ENCODE measurements at regions not wholly inside any gene's neighbourhood (a gene's known extent, or its start where the extent isn't known, plus 50 kb on each side); places are given as distances from the start of the nearest gene placed in this dataset.

DNA sequence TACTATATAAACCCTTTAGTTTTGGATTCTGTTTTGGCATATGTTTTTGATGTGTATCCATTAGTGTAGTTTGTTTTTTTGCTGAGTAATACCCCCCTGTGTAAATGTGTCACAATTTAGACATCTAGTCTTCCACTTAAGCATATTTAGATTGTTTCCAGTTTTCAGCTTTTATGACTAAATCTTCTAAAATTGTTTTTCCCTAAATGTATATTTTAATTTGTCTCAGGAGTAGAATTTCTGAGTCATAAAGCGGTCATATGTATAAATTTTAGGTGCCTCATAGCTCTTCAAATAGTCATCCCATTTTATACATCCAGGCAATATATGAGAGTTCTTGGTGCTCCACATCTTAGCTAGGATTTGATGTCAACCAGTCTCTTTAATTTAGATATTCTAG lies 1348.0 kb downstream of the MRPL39 start:
- DNase-seq (ENCODE audit: low spot score, unreplicated experiment) = no peak
- Mint-ChIP-seq H3K9me3 (ENCODE audit: low read depth) (peaks cover 28% of the 10 kb centered on the region), H3K36me3 (ENCODE audit: insufficient read depth) (no peaks in the 10 kb centered on the region), H3K4me1 (ENCODE audit: low read depth) (no peaks in the 10 kb centered on the region), H3K4me3 (ENCODE audit: low read depth) (no peak overlapping the region), H3K27me3 (no peaks in the 10 kb centered on the region), H3K27ac (no peak overlapping the region)
- TF ChIP-seq, protein P1, sequence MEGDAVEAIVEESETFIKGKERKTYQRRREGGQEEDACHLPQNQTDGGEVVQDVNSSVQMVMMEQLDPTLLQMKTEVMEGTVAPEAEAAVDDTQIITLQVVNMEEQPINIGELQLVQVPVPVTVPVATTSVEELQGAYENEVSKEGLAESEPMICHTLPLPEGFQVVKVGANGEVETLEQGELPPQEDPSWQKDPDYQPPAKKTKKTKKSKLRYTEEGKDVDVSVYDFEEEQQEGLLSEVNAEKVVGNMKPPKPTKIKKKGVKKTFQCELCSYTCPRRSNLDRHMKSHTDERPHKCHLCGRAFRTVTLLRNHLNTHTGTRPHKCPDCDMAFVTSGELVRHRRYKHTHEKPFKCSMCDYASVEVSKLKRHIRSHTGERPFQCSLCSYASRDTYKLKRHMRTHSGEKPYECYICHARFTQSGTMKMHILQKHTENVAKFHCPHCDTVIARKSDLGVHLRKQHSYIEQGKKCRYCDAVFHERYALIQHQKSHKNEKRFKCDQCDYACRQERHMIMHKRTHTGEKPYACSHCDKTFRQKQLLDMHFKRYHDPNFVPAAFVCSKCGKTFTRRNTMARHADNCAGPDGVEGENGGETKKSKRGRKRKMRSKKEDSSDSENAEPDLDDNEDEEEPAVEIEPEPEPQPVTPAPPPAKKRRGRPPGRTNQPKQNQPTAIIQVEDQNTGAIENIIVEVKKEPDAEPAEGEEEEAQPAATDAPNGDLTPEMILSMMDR (IDR thresholded peaks at IDR 0.05; ENCODE audit: unreplicated experiment) = no peak

DNA sequence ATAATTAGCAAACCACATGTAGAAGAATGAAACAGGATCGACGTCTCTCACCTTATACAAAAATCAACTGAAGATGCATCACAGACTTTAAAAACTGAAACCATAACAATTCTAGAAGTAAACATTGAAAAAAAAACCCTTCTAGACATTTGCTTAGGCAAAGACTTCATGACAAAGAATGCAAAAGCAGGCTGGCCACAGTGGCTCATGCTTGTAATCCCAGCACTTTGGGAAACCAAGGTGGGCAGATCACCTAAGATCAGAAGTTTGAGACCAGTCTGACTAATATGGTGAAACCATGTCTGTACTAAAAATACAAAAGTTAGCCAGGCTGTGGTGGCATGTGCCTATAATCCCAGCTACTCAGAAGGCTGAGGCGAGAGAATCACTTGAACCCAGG lies 1351.7 kb downstream of the MRPL39 start:
- DNase-seq (ENCODE audit: low spot score, unreplicated experiment) = no peak

DNA sequence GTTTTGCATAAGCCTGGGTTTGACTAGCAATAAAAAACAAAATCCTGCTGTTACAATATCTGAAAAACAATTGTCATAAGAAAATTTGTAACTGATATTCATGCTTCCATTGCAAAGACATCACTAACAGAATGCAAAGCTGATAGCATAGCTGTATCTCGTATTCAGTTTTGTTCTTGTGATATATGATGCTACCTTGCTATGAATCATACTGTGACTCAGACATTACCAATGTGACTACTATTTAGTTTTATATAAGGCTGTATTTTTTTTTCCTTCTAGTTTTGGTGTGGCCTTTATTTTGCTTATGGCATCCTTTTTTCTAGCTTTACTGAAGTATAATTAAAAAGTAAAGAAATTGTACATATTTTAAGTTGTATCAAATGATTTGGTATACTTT lies 1381.8 kb downstream of the MRPL39 start:
- no peaks in the 10 kb centered on the region for H3K4me1 Mint-ChIP-seq (ENCODE audit: low read depth)
- no peaks in the 10 kb centered on the region for H3K36me3 Mint-ChIP-seq (ENCODE audit: insufficient read depth)
- no peak for DNase-seq (ENCODE audit: low spot score, unreplicated experiment)
- H3K9me3 Mint-ChIP-seq (ENCODE audit: low read depth) = peaks cover 24% of the 10 kb centered on the region
- no peaks in the 10 kb centered on the region for H3K27me3 Mint-ChIP-seq
- no peak overlapping the region for H3K27ac Mint-ChIP-seq
- no peak overlapping the region for H3K4me3 Mint-ChIP-seq (ENCODE audit: low read depth)
- TF ChIP-seq, protein P1 (IDR thresholded peaks at IDR 0.05; ENCODE audit: unreplicated experiment) = no peak

More for the DNA sequence above, 1351.7 kb downstream of the MRPL39 start:
- Mint-ChIP-seq H3K27me3 (no peaks in the 10 kb centered on the region), H3K27ac (no peak overlapping the region), H3K36me3 (ENCODE audit: insufficient read depth) (no peaks in the 10 kb centered on the region), H3K9me3 (ENCODE audit: low read depth) (peaks cover 23% of the 10 kb centered on the region), H3K4me1 (ENCODE audit: low read depth) (no peaks in the 10 kb centered on the region), H3K4me3 (ENCODE audit: low read depth) (no peak overlapping the region)
- TF ChIP-seq, protein P1 (IDR thresholded peaks at IDR 0.05; ENCODE audit: unreplicated experiment) = no peak

DNA sequence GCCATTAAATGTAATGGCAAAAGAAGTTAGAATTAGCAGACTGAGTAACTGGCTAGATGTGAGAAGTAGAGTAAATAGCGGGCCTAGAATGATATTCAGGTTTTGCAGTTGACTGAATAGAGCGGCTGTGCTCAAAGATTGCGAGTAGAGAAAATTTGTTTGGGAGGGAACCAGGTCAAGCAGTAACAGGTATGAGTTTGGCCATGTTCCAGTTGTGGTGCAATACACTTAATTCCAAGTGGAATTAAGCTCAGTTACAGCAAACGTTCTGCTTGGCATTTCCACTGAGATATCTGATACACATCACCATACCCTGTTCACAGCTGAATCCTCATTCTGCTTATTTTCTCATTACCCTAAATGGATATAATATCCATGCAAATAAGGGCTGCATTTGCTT lies 1382.9 kb downstream of the MRPL39 start:
- Mint-ChIP-seq H3K27me3 (no peaks in the 10 kb centered on the region), H3K4me3 (ENCODE audit: low read depth) (no peak overlapping the region), H3K36me3 (ENCODE audit: insufficient read depth) (no peaks in the 10 kb centered on the region), H3K4me1 (ENCODE audit: low read depth) (no peaks in the 10 kb centered on the region), H3K9me3 (ENCODE audit: low read depth) (peaks cover 24% of the 10 kb centered on the region), H3K27ac (no peak overlapping the region)
- DNase-seq (ENCODE audit: low spot score, unreplicated experiment) = no peak
- TF ChIP-seq, protein P1 (IDR thresholded peaks at IDR 0.05; ENCODE audit: unreplicated experiment) = no peak

DNA sequence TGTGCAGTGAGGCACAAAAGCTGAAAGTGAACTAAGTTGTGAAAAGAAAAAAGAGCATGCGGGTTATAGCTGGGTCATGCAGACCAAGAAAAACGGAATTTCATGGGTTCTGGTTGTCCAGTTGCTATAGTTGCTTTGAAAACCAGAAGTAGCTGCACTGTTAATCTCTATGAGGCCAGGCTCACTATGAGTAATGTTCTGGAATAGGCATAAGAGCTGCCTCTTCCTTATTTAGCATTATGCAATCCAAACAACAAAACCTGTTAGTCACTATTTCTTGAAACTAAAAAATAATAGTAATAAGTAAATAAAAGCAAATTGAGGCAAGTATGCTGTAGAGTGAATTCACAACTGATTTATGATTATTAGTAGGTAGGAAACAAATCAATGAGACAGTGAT lies 1383.7 kb downstream of the MRPL39 start:
- TF ChIP-seq, protein P1 (IDR thresholded peaks at IDR 0.05; ENCODE audit: unreplicated experiment) = no peak
- Mint-ChIP-seq H3K27ac (no peak overlapping the region), H3K27me3 (no peaks in the 10 kb centered on the region), H3K4me3 (ENCODE audit: low read depth) (no peak overlapping the region), H3K9me3 (ENCODE audit: low read depth) (peaks cover 20% of the 10 kb centered on the region), H3K4me1 (ENCODE audit: low read depth) (no peaks in the 10 kb centered on the region), H3K36me3 (ENCODE audit: insufficient read depth) (no peaks in the 10 kb centered on the region)
- no peak for DNase-seq (ENCODE audit: low spot score, unreplicated experiment)
